Cardiac muscle cell (in vitro differentiated cells and primary cell): ENCODE measurements at regions not wholly inside any gene's neighbourhood (a gene's known extent, or its start where the extent isn't known, plus 50 kb on each side); places are given as distances from the start of the nearest gene placed in this dataset.

Source experiments
- DNase-seq, 2 donors: peaks; one replicate each; pipeline versions ENCODE4 v3.0.0 to v3.0.0-alpha.2; 2010 to 2017; ENCODE audit warnings: low read depth in 1 of 2, low spot score in 1 of 2
- H3K27ac ChIP-seq: fragments of 200-600 bp; sonication (generic); 2 replicates; pipeline ENCODE4 v1.5.1; 2016
- H3K27me3 ChIP-seq: fragments of 200-600 bp; sonication (generic); 2 replicates; pipeline ENCODE4 v1.6.0; 2016; ENCODE audit warnings: control low read depth
- H3K36me3 ChIP-seq: fragments of 200-600 bp; sonication (generic); 2 replicates; pipeline ENCODE4 v1.5.1; 2016; ENCODE audit warnings: control low read depth
- H3K4me1 ChIP-seq: fragments of 200-600 bp; sonication (generic); 2 replicates; pipeline ENCODE4 v1.8.1; 2017; ENCODE audit warnings: low read depth, mild to moderate bottlenecking, mixed run types
- H3K4me3 ChIP-seq: fragments of 200-600 bp; sonication (generic); 2 replicates; pipeline ENCODE4 v1.5.1; 2016; ENCODE audit warnings: mild to moderate bottlenecking
- H3K9me3 ChIP-seq: fragments of 200-600 bp; sonication (generic); 2 replicates; pipeline ENCODE4 v1.5.1; 2017; ENCODE audit warnings: low read depth, mild to moderate bottlenecking, control low read depth
- TF ChIP-seq, protein P1 (sequence below): IDR thresholded peaks from 2 replicates; pipeline ENCODE4 v1.5.1; 2012; ENCODE audit warnings: low read depth, mild to moderate bottlenecking, low read length

DNA sequence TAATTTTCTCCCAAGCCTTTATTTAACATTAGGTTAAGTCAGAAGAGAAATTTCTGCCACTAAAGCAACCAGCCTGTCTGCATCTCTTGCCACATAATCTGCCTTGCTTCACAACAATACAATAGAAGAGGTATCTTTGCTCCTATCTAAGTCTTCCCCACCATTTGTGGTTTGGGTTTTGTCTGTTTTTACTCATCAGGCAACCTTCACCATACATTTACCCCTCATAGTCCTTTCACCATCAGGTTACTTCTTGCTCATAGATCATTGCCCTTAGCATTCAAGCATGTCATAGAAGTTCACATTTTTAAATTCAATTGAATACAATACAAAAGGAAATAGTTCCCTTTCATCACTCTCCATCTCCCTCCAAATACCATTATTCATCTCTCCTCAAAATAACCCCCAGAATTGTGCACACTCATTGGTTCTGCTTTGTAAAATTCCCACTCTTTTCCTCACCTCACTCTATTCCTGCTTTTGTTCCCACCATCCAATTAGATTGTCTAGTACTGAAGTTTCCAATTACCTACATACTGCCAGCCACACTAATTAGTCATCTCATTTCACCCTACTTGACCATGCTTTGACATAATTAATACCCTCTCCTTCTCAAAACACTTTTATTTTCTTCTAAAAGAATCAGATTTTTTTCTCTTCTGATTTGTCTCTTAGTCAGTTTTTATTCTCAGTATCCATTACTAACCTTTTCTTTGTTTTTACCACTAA is 1957.0 kb upstream of the AGA start:
- Histone ChIP-seq H3K9me3 (no peaks in the 10 kb centered on the region), H3K4me3 (no peak overlapping the region), H3K27me3 (no peaks in the 10 kb centered on the region), H3K4me1 (no peaks in the 10 kb centered on the region), H3K36me3 (no peaks in the 10 kb centered on the region), H3K27ac (no peak overlapping the region)
- TF ChIP-seq, protein P1, sequence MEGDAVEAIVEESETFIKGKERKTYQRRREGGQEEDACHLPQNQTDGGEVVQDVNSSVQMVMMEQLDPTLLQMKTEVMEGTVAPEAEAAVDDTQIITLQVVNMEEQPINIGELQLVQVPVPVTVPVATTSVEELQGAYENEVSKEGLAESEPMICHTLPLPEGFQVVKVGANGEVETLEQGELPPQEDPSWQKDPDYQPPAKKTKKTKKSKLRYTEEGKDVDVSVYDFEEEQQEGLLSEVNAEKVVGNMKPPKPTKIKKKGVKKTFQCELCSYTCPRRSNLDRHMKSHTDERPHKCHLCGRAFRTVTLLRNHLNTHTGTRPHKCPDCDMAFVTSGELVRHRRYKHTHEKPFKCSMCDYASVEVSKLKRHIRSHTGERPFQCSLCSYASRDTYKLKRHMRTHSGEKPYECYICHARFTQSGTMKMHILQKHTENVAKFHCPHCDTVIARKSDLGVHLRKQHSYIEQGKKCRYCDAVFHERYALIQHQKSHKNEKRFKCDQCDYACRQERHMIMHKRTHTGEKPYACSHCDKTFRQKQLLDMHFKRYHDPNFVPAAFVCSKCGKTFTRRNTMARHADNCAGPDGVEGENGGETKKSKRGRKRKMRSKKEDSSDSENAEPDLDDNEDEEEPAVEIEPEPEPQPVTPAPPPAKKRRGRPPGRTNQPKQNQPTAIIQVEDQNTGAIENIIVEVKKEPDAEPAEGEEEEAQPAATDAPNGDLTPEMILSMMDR = no peak
- DNase-seq = no peak

DNA sequence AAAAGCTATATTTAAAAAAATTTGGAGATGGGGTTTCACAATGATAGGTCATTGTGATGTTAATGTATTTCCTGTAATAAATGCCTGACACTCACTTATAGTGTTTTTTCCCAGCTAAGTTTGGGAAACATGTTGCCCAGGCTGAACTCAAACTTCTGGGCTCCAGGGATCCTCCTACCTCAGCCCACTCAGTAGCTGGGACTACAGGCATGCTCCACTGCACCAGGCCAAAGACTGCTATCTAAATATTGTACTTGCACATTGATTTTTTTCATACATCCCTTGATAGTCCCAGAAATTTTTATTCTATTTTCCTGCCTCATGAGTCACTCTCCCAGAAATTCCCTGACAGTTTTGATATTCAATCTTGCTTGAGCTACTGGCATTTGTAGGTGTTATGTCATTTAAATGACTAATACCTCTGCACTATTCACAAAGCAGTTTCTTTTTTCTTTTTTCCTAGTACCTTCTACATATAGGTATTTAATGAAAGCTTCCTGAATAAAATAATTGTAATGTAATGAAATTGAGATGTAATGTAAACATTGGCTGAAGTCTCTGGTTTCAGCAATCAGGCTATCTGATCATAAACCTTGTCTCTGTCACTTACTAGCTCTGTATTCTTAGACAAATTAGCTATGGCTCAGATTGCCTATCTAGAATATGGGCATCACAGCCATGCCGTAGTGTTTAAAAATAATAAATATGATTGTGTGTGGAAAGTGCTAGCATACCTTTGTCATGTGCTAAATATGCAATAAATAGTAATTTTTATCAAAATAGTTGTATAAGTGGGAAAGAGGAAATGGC is 1973.0 kb upstream of the AGA start:
- Histone ChIP-seq H3K36me3 (no peaks in the 10 kb centered on the region), H3K9me3 (no peaks in the 10 kb centered on the region), H3K27ac (no peak overlapping the region), H3K4me3 (no peak overlapping the region), H3K4me1 (no peaks in the 10 kb centered on the region), H3K27me3 (no peaks in the 10 kb centered on the region)
- DNase-seq = no peak
- TF ChIP-seq, protein P1 = no peak

DNA sequence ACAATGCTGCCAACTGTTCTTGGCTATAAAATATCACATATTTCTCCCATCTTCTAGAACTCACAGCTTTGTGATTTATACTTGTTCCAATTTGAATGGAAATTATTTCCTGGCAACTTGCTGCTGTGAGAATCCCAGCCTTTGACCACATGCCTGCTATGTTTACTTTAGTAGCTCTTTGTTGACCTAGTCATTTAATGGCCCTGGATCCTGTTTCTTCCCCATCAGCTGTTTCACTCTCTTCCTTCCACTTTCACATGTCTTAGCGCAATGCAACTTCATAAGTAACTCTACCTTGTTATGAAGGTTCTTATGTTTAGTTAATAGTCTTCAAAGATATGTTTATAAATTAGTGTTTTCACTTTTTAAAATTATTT is 1973.6 kb upstream of the AGA start:
- H3K9me3 ChIP-seq = no peaks in the 10 kb centered on the region
- TF ChIP-seq, protein P1 = no peak
- DNase-seq = no peak
- H3K27ac ChIP-seq = no peak overlapping the region
- H3K27me3 ChIP-seq = no peaks in the 10 kb centered on the region
- no peak overlapping the region for H3K4me3 ChIP-seq
- no peaks in the 10 kb centered on the region for H3K36me3 ChIP-seq
- no peaks in the 10 kb centered on the region for H3K4me1 ChIP-seq

DNA sequence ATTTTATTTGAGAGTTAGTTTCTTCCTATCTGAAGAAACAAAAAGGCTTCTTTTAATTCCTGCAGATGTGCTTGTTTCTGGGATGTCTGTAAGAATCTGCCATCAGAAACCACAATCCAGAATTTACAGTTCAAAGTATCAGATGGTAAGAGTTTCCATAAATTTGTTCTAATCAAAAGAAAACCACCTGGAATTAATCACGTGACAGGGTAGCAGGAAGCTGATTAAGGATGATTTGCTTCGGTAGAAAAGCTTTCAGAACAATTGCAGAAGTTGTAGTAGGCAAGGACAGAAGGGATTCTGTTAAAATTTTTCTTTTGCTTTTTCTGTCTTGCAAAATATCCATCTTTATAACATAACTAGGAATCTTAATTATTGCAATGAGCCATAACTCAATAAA is 1975.1 kb upstream of the AGA start:
- Histone ChIP-seq H3K4me1 (no peaks in the 10 kb centered on the region), H3K36me3 (no peaks in the 10 kb centered on the region), H3K4me3 (no peak overlapping the region), H3K27ac (no peak overlapping the region), H3K27me3 (no peaks in the 10 kb centered on the region), H3K9me3 (no peaks in the 10 kb centered on the region)
- TF ChIP-seq, protein P1 = no peak
- no peak for DNase-seq

DNA sequence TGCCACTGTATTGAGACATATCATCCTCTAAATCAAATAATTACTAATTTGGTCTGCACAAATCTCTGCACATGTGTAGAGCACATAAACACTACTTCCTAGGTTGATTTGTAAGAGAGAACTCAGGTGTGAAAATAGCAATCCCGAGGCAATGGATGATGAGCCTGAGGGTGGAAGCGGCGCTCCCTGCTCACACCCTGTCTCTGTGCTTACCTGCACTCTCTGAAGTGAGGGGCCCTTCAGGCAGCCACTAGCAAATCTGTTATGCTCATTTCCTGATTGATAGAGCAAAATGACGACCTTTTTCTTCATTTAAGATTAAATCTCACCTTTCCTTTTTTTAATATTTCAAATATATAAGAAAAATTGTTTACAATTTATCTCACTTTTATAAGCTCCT is 1995.7 kb upstream of the AGA start:
- H3K9me3 ChIP-seq = no peaks in the 10 kb centered on the region
- H3K36me3 ChIP-seq = no peaks in the 10 kb centered on the region
- H3K4me1 ChIP-seq = no peaks in the 10 kb centered on the region

More for the DNA sequence above, 1995.7 kb upstream of the AGA start:
- Histone ChIP-seq H3K4me3 (no peak overlapping the region), H3K27me3 (no peaks in the 10 kb centered on the region), H3K27ac (no peak overlapping the region)
- no peak for DNase-seq
- TF ChIP-seq, protein P1 = no peak
